ENCODE measurements at regions not wholly inside any gene's neighbourhood (a gene's known extent, or its start where the extent isn't known, plus 50 kb on each side); places are given as distances from the start of the nearest gene placed in this dataset.

- TF ChIP-seq REST (IDR thresholded peaks at IDR 0.05; ENCODE audit: insufficient read depth in 1 of 2, low read depth in 2 of 2, low read length in 2 of 2), result no peak
- TF ChIP-seq POLR2AphosphoS5 (IDR thresholded peaks at IDR 0.05; ENCODE audit: low read depth, low read length), result no peak
- no peak for TF ChIP-seq TAF1 (IDR thresholded peaks at IDR 0.05; ENCODE audit: borderline replicate concordance, insufficient read depth, low read length)
- no peak for TF ChIP-seq SIN3A (IDR thresholded peaks at IDR 0.05; ENCODE audit: borderline replicate concordance, insufficient read depth, low read length)
Measured at GRCh38 chr2:242012956-242013764, 143.6 kb downstream of the RTP5 start.
